ENCODE measurements at regions not wholly inside any gene's neighbourhood (a gene's known extent, or its start where the extent isn't known, plus 50 kb on each side); places are given as distances from the start of the nearest gene placed in this dataset.

DNA sequence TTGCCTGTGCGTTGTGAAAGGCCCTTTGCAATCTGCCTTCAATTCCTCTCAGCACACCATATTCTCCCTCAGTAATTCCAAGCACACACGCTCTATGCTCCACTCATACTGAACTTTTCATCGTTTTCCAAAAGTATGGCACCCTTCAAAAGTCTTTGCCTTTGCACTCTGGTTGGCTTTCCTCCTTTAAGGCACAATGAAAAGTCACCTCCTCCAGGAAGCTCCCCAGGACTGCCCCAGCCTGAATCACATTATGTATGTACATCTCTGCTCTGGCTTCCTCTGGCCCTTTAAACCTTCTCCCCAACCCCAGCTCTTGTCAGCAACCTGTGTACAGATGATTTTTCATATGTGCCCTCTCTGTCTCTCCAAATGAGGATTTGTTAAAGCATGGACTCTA, 250.7 kb downstream of the MAF start:
- TF ChIP-seq SUZ12 (IDR thresholded peaks at IDR 0.05; ENCODE audit: extremely low read depth, insufficient read depth, insufficient read length) (no peak), YY1 (IDR thresholded peaks at IDR 0.05; ENCODE audit: insufficient read depth, insufficient read length) (no peak)
